ENCODE measurements at regions not wholly inside any gene's neighbourhood (a gene's known extent, or its start where the extent isn't known, plus 50 kb on each side); places are given as distances from the start of the nearest gene placed in this dataset.

DNA sequence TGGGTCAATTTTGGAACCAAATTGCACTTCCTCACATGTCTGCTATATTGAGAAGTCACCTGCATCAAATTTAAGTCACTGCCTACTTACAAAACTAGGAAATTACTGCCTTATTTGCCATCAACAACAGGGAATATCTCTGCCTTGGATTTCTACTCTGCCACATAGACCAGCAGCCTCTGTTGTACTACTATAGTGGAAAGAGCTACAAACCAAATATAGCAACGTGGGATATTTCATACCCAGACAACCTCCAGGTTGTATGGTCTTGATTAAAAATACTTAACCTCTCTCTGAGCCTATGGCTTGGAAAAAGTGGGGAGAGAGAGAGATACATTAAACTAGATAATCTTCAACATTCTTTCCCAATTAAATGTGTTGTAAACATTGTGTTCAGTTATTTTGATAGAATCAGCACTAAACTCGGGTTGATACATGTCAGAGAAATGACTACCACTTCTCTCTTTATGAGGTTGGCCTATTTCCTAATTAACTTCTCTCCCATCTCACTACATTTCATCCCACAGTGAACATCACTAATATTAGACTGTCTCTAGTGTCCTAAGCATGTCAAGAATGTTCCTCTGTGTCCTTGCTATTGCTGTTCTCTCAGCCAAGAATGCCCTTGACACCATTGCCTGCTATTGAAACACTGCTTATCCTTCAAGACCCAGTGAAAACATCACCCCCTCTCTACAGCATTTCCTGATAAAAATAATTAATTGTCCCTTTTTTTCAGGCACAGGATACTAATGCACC, 421.2 kb downstream of the IPMK start:
- TF ChIP-seq, protein P1, sequence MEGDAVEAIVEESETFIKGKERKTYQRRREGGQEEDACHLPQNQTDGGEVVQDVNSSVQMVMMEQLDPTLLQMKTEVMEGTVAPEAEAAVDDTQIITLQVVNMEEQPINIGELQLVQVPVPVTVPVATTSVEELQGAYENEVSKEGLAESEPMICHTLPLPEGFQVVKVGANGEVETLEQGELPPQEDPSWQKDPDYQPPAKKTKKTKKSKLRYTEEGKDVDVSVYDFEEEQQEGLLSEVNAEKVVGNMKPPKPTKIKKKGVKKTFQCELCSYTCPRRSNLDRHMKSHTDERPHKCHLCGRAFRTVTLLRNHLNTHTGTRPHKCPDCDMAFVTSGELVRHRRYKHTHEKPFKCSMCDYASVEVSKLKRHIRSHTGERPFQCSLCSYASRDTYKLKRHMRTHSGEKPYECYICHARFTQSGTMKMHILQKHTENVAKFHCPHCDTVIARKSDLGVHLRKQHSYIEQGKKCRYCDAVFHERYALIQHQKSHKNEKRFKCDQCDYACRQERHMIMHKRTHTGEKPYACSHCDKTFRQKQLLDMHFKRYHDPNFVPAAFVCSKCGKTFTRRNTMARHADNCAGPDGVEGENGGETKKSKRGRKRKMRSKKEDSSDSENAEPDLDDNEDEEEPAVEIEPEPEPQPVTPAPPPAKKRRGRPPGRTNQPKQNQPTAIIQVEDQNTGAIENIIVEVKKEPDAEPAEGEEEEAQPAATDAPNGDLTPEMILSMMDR (IDR thresholded peaks at IDR 0.05; ENCODE audit: low read length, missing control alignments): no peak
- no peak overlapping the region for H3K4me3 ChIP-seq (replicated peaks; ENCODE audit: low read depth, low read length)
- DNase-seq (ENCODE audit: low read depth): no peak

DNA sequence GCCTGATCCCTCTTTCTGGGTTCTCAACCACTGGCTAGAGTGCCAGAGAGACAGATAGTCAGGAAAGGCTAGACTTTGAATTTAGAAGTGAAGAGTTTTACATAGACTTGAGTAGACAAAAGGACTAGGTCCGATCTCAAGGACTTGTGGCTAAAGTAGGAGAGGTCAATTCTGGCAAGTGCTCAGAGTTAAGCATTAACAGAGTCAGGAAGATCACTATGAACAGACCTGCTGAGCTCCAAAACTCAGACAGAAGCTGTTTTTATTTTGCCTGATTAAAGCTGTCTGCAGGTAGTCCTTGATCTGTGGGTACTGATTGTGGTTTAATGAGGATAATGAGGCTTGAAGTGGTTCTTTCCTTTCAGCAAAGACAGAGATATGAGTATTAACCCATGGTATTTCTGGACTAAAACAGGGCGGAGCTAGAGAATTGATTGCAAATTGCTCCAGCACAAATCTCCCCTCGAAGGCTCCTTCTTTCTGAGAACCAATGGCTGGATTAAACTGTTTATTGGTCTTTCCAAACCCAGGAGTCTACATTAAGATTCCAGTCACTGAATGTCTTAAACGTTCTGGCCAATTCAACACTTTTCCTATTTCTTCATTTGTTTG, 423.2 kb downstream of the IPMK start:
- DNase-seq (ENCODE audit: low read depth): no peak
- H3K4me3 ChIP-seq (replicated peaks; ENCODE audit: low read depth, low read length): no peak overlapping the region
- TF ChIP-seq, protein P1 (IDR thresholded peaks at IDR 0.05; ENCODE audit: low read length, missing control alignments): no peak

DNA sequence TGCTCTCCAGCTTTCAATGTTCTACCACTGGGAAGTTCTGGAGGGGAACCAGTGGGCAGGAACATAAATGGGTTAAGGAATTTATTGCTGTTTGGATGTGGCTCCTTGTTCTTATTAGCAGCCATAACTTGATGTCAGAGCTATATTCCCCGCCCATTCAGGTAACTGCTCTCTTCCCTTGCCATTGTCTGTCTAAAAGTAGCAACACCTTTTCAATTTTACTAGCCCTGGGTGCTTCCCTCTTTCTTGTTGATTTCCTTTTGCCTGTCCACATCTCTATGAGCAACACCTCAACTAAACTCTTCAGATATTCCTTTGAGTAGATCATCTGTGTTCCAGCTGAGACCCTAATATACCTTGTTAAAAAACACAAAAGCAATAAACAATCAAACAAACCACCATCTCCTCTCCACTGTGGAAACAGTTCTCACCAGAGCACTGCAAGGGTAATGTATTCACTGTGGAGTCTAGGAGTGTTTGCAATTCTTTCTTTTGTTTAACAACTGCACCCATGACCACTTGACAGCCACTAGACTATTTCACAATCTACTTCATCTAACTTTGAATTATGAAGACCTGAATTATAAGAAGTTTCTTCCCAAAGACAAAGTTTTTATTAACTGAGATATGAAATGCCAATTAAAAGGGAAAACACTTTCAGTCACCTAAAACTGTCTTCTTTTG, 436.7 kb downstream of the IPMK start:
- no peak for DNase-seq (ENCODE audit: low read depth)
- no peak overlapping the region for H3K4me3 ChIP-seq (replicated peaks; ENCODE audit: low read depth, low read length)
- TF ChIP-seq, protein P1 (IDR thresholded peaks at IDR 0.05; ENCODE audit: low read length, missing control alignments): no peak

DNA sequence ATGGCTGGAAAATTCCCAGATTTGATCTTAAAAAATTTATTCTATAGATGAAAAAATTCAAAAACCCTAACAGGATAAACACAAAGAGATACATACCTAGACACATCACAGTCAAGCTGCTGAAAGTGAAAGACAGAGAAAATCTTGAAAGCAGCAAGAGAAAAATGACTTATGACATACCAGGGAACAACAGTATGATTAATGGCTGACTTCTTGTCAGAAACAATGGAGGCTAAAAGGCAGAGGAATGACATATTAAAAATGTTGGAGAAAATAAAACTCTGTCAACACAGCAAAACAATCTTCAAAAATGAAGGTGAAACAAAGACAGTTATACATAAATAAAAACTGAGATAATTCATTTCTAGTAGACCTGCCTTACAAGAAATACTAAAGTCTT, 442.7 kb downstream of the IPMK start:
- TF ChIP-seq, protein P1 (IDR thresholded peaks at IDR 0.05; ENCODE audit: low read length, missing control alignments): no peak
- H3K4me3 ChIP-seq (replicated peaks; ENCODE audit: low read depth, low read length): no peak overlapping the region
- DNase-seq (ENCODE audit: low read depth): no peak

DNA sequence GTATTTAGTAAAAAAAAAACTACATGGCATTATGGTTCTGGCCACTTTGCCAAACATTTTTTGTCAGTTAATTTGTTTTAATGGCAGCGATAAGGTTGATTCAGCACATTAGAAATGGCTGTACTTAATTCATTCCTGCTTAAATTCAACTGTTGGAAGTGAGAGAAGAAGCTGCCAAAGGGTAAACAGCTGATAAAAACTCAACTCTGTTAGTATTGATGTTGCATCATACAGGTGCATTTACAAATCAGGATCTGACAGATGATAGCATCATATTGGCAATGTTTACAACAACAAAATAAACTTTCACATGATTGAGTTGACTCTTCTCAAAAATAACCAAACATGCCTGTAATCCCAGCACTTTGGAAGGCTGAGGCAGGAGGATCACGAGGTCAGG, 444.3 kb downstream of the IPMK start:
- DNase-seq (ENCODE audit: low read depth): no peak
- no peak overlapping the region for H3K4me3 ChIP-seq (replicated peaks; ENCODE audit: low read depth, low read length)
- TF ChIP-seq, protein P1 (IDR thresholded peaks at IDR 0.05; ENCODE audit: low read length, missing control alignments): no peak

DNA sequence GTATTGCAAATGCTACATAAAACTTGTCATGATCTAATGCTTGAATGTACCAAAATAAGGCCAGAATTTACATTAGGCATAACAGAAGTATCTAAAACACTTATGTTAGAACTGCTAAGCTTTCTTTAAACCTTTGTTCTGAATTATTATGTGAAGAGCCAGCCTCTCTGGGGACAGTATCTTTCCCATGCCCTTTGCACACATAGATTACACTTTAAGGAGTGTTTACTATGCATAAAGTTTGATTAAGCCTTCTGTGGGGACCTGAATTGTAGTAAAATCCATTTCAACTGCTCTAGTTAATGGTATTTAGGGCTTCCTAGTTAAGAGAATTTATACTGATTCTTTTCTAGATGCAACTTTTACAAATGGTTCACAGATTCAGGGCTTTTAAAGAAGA, 444.7 kb downstream of the IPMK start:
- no peak overlapping the region for H3K4me3 ChIP-seq (replicated peaks; ENCODE audit: low read depth, low read length)
- TF ChIP-seq, protein P1 (IDR thresholded peaks at IDR 0.05; ENCODE audit: low read length, missing control alignments): no peak
- no peak for DNase-seq (ENCODE audit: low read depth)
